Brain microvascular endothelial cell (primary cell): ENCODE measurements at regions not wholly inside any gene's neighbourhood (a gene's known extent, or its start where the extent isn't known, plus 50 kb on each side); places are given as distances from the start of the nearest gene placed in this dataset.

Experiments
- DNase-seq: peaks from one replicate; pipeline ENCODE4 v3.0.0-alpha.2; 2020
- H3K27ac ChIP-seq: fragments of 250-450 bp; sonication (Bioruptor Pico); 2 replicates; pipeline ENCODE4 v1.5.1; 2020; ENCODE audit warnings: mild to moderate bottlenecking, moderate library complexity
- H3K27me3 ChIP-seq: fragments of 250-450 bp; sonication (Bioruptor Pico); replicated peaks from 2 replicates; pipeline ENCODE4 v1.5.1; 2020; ENCODE audit warnings: mild to moderate bottlenecking
- H3K36me3 ChIP-seq: fragments of 250-450 bp; sonication (Bioruptor Pico); replicated peaks from 2 replicates; pipeline ENCODE4 v1.5.1; 2020; ENCODE audit warnings: mild to moderate bottlenecking
- H3K4me3 ChIP-seq: 2 replicates; pipeline ENCODE4 v1.5.1; 2011; ENCODE audit warnings: low read depth, mild to moderate bottlenecking, control low read depth, low read length, moderate library complexity
- in situ Hi-C: cut with HindIII; loops from 2 replicates; pipeline ENCODE4 v1.10.0; 2017; ENCODE audit warnings: low sequenced_read_pairs, low pct_ligation_motif_present
- TF ChIP-seq, protein P1 (sequence below): IDR thresholded peaks from 2 replicates; pipeline ENCODE4 v1.5.1; 2011; ENCODE audit warnings: low read depth, mild to moderate bottlenecking, moderate library complexity, low read length, control low read depth, inconsistent platforms; ENCODE audit errors: missing control alignments

- Histone ChIP-seq H3K27ac (no peak overlapping the region), H3K27me3 (no peaks in the 10 kb centered on the region), H3K4me3 (no peak overlapping the region), H3K36me3 (no peaks in the 10 kb centered on the region)
- no peak for DNase-seq
- in situ Hi-C loops, result no loop called here
- TF ChIP-seq, protein P1, sequence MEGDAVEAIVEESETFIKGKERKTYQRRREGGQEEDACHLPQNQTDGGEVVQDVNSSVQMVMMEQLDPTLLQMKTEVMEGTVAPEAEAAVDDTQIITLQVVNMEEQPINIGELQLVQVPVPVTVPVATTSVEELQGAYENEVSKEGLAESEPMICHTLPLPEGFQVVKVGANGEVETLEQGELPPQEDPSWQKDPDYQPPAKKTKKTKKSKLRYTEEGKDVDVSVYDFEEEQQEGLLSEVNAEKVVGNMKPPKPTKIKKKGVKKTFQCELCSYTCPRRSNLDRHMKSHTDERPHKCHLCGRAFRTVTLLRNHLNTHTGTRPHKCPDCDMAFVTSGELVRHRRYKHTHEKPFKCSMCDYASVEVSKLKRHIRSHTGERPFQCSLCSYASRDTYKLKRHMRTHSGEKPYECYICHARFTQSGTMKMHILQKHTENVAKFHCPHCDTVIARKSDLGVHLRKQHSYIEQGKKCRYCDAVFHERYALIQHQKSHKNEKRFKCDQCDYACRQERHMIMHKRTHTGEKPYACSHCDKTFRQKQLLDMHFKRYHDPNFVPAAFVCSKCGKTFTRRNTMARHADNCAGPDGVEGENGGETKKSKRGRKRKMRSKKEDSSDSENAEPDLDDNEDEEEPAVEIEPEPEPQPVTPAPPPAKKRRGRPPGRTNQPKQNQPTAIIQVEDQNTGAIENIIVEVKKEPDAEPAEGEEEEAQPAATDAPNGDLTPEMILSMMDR, result no peak
Measured at GRCh38 chr10:45204954-45205775, 110.2 kb downstream of the OR13A1 start.

GRCh38 chr10:45209888-45210287 lies 105.5 kb downstream of the OR13A1 start:
- Histone ChIP-seq H3K4me3 (no peak overlapping the region), H3K27me3 (no peaks in the 10 kb centered on the region), H3K27ac (no peak overlapping the region), H3K36me3 (no peaks in the 10 kb centered on the region)
- DNase-seq, result no peak
- TF ChIP-seq, protein P1, result no peak
- in situ Hi-C loops, result no loop called here

DNA sequence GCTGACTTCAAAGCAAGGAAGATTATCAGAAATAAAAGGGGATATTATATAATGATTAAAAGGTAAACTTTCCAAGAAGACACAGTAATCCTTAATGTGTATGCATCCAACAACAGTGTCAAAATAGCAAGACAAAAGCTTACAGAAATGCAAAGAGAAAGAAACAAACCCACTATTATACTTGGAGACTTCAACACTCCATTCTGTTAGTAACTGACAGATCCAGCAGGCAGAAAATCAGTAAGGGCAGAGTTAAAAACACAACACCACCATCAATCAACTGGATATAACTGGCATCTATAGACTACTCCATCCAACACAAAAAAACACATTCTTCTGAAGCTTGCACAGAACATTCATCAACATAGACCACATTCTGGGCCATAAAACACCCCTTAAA lies 103.8 kb downstream of the OR13A1 start:
- Histone ChIP-seq H3K27me3 (no peaks in the 10 kb centered on the region), H3K36me3 (no peaks in the 10 kb centered on the region), H3K4me3 (no peak overlapping the region), H3K27ac (no peak overlapping the region)
- in situ Hi-C loops, result no loop called here
- TF ChIP-seq, protein P1, result no peak
- no peak for DNase-seq

DNA sequence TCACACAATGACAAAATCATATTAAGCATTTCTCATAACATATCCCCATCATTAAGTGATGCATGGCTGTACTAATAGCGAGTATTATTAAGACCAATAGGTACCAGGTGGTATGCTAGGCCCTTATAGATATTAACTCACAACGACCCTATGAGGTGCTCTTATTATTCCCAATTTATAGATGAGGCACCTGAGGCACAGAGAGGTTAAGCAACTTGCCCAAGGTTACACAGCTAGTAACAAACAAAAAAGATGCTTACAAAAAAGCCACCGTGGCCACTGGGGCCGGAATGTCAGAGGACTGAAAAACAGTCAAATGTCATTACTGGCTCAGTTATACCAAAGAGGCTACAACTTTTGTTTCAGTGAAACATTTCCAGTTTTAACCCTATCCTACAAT lies 96.0 kb downstream of the OR13A1 start:
- Histone ChIP-seq H3K27ac (no peak overlapping the region), H3K4me3 (no peak overlapping the region), H3K27me3 (no peaks in the 10 kb centered on the region), H3K36me3 (no peaks in the 10 kb centered on the region)
- DNase-seq, result no peak
- TF ChIP-seq, protein P1, result no peak
- in situ Hi-C loops, result no loop called here

DNA sequence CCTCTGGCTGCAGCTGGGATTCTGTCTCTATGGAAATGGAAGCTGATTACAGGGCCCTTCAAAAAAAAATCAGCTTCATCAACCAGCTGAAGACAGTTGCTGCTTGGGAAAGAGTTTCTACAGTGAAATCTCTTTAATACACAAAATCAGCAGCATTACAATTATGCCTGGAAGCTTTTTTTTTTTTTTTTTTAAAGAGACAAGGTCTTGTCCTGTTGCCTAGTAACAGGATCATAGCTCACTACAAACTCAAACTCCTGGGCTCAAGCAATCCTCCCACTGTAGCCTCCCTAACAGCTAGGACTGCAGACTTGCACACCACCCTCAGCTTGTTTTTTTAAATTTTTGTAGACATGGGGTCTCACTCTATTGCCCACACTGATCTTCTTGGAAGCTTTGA lies 94.5 kb downstream of the OR13A1 start:
- no peak overlapping the region for H3K27ac ChIP-seq
- DNase-seq, result no peak
- H3K36me3 ChIP-seq, result no peaks in the 10 kb centered on the region
- TF ChIP-seq, protein P1, result no peak
- in situ Hi-C loops, result no loop called here
- H3K27me3 ChIP-seq, result no peaks in the 10 kb centered on the region
- no peak overlapping the region for H3K4me3 ChIP-seq
